K562 (cell line): ENCODE measurements at regions not wholly inside any gene's neighbourhood (a gene's known extent, or its start where the extent isn't known, plus 50 kb on each side); places are given as distances from the start of the nearest gene placed in this dataset.

Experiments
- ATAC-seq: fragments of 200-7000 bp; cut with Tn5 transposase; 3 replicates; pipeline ENCODE4 v1.9.1; 2020; ENCODE audit warnings: moderate library complexity
- BruUV-seq: library from RNA; stranded (reverse); fragments of 400-500 nt; replicated peaks from 2 replicates; lab custom pipeline; 2021; lab: Mats Ljungman, UMichigan
- CTCF ChIA-PET: fragments of 300-600 bp; formaldehyde crosslinking; extraction: SDS; loops from one replicate; lab custom pipeline; 2021; ENCODE audit warnings: low intra/inter-chr PET ratio; lab: Yijun Ruan, JAX
- POLR2A ChIA-PET: fragments of 300-600, 350-650 bp; sonication (Branson Sonifier 250); formaldehyde crosslinking; extraction: SDS; loops from one replicate; lab custom pipeline; 2021; ENCODE audit warnings: antibody characterized with exemption, inconsistent platforms; lab: Yijun Ruan, JAX
- DNase-seq, 4 experiments: peaks; one replicate each; pipeline versions ENCODE4 v3.0.0 to v3.0.0-alpha.2; 2011 to 2018; ENCODE audit warnings: low spot score in 3 of 4, mixed read lengths in 3 of 4; ENCODE audit errors: extremely low read depth in 1 of 4
- FAIRE-seq: peaks from 2 replicates; lab custom pipeline; 2011; peaks lifted over from hg19 to GRCh38; lab: Jason Lieb, UNC
- H2AFZ ChIP-seq: 2 replicates; pipeline ENCODE4 v1.6.0; 2011; ENCODE audit warnings: low read depth, low read length, control low read depth, inconsistent platforms
- H3K27ac ChIP-seq: fragments of 200-600 bp; 3 replicates; pipeline ENCODE4 v1.8.0; 2011; ENCODE audit warnings: low read depth, mild to moderate bottlenecking, control low read depth, inconsistent platforms, low read length, moderate library complexity, mixed read lengths; ENCODE audit errors: extremely low read depth
- H3K27me3 ChIP-seq, 2 experiments: fragments of 300-600 bp in 1 of 2; 2 replicates in 1 of 2; 3 replicates in 1 of 2; pipeline versions ENCODE4 v1.6.0 to v1.8.0; 2011; ENCODE audit warnings: inconsistent platforms in 2 of 2, low read length in 2 of 2, mild to moderate bottlenecking in 1 of 2, mixed read lengths in 1 of 2, moderate library complexity in 1 of 2; ENCODE audit not compliant: control insufficient read depth in 2 of 2, insufficient read depth in 2 of 2
- H3K36me3 ChIP-seq: fragments of 300-600 bp; 3 replicates; pipeline ENCODE4 v1.8.0; 2011; ENCODE audit warnings: mild to moderate bottlenecking, low read length, inconsistent platforms; ENCODE audit not compliant: control insufficient read depth, insufficient read depth
- H3K4me1 ChIP-seq, 2 experiments: fragments of 200-600 bp in 1 of 2; replicated peaks in 1 of 2; 2 replicates in 1 of 2; 3 replicates in 1 of 2; pipeline versions ENCODE4 v1.5.1 to v1.8.0; 2011; ENCODE audit warnings: inconsistent platforms in 2 of 2, low read length in 2 of 2, mild to moderate bottlenecking in 1 of 2, mixed read lengths in 1 of 2, moderate library complexity in 1 of 2; ENCODE audit not compliant: control insufficient read depth in 2 of 2, insufficient read depth in 2 of 2
- H3K4me2 ChIP-seq: 2 replicates; pipeline ENCODE4 v1.6.1; 2011; ENCODE audit warnings: low read length, control low read depth, inconsistent platforms, mixed read lengths; ENCODE audit not compliant: insufficient read depth
- H3K4me3 ChIP-seq: fragments of 200-600 bp; sonication (generic), shearing (Covaris generic); 2 replicates; pipeline ENCODE4 v1.5.1; 2016; ENCODE audit warnings: control low read depth, inconsistent platforms
- H3K79me2 ChIP-seq: fragments of 200-600 bp; 3 replicates; pipeline ENCODE4 v1.8.0; 2011; ENCODE audit warnings: low read length, inconsistent platforms; ENCODE audit not compliant: control insufficient read depth, insufficient read depth
- H3K9ac ChIP-seq, 2 experiments: 2 replicates each; pipeline versions ENCODE4 v1.6.0 to v1.6.1; 2011; ENCODE audit warnings: low read depth in 2 of 2, low read length in 2 of 2, control low read depth in 1 of 2, inconsistent platforms in 1 of 2, mild to moderate bottlenecking in 1 of 2, mixed read lengths in 1 of 2; ENCODE audit not compliant: insufficient read depth in 1 of 2
- H3K9me1 ChIP-seq: one replicate; pipeline ENCODE4 v1.6.0; 2011; ENCODE audit warnings: inconsistent platforms, mild to moderate bottlenecking, low read length, moderate library complexity; ENCODE audit not compliant: control insufficient read depth, insufficient read depth
- H3K9me3 ChIP-seq: replicated peaks from 2 replicates; pipeline ENCODE4 v1.5.1; 2011; ENCODE audit warnings: low read depth, low read length, inconsistent platforms; ENCODE audit not compliant: control insufficient read depth, insufficient read depth
- H4K20me1 ChIP-seq: replicated peaks from 2 replicates; pipeline ENCODE4 v1.6.1; 2011; ENCODE audit warnings: low read length, inconsistent platforms, mixed read lengths; ENCODE audit not compliant: control insufficient read depth, insufficient read depth
- CREB1 ChIP-seq, 2 experiments: sonication (generic) in 1 of 2; formaldehyde crosslinking in 1 of 2; IDR thresholded peaks; 2 replicates each; pipeline versions ENCODE4 v1.6.1 to v1.8.0; 2012 to 2022; ENCODE audit warnings: inconsistent platforms in 1 of 2, mild to moderate bottlenecking in 1 of 2, missing genetic modification reagents in 1 of 2, moderate library complexity in 1 of 2
- FOS ChIP-seq: IDR thresholded peaks from 3 replicates; pipeline ENCODE4 v1.6.1; 2011; ENCODE audit not compliant: insufficient read length; ENCODE audit errors: extremely low read depth
- PHF8 ChIP-seq: fragments of 200-600 bp; sonication (generic); IDR thresholded peaks from 2 replicates; pipeline ENCODE4 v1.6.1; 2012; ENCODE audit warnings: mixed run types, mild to moderate bottlenecking, inconsistent platforms, low read length, moderate library complexity, borderline replicate concordance
- SMAD1 ChIP-seq: fragments of 150-350 bp; IDR thresholded peaks from 2 replicates; pipeline ENCODE4 v1.6.1; 2014; ENCODE audit warnings: low read length, low read depth; ENCODE audit not compliant: partially characterized antibody
- VEZF1 ChIP-seq: fragments of 200-800 bp; sonication (Bioruptor generic); IDR thresholded peaks from 2 replicates; pipeline ENCODE4 v1.6.1; 2017; ENCODE audit warnings: missing genetic modification characterization, missing compliant biosample characterization
- ZNF253 ChIP-seq: fragments of 250-450 bp; sonication (Bioruptor Pico); conservative IDR thresholded peaks from 2 replicates; pipeline ENCODE4 v1.6.1; 2021; ENCODE audit warnings: mild to moderate bottlenecking
- WGBS: fragments of 100-300 bp; shearing (Covaris generic); methylation state at CpG from one replicate; pipeline ENCODE4 v1.1.6; 2016; ENCODE audit warnings: low coverage, mixed read lengths; ENCODE audit not compliant: insufficient coverage; ENCODE audit errors: missing lambda C conversion rate; 5-methylcytosine and 5-hydroxymethylcytosine counted together
- in situ Hi-C: fragments of 300-500 bp; cut with MboI; formaldehyde crosslinking; loops from 4 replicates; pipeline ENCODE4 v1.15.0; 2018; ENCODE audit warnings: inconsistent platforms, mixed read lengths
- intact Hi-C: fragments of 100-400 bp; cut with micrococcal nuclease; formaldehyde crosslinking; loops from 2 replicates; pipeline ENCODE4 v1.14.2; 2022

- 2% methylated on average over 5 of the region's 5 CpGs for WGBS
- TF ChIP-seq SMAD1 (no peak), VEZF1 (CRISPR knock-in tag) (no peak), PHF8 (no peak), FOS (no peak), CREB1 (IDR thresholded peaks at IDR 0.05) (no peak), CREB1 (CRISPR knock-in tag; IDR thresholded peaks at IDR 0.05) (no peak), ZNF253 (no peak)
- Histone ChIP-seq H3K79me2 (no peaks in the 10 kb centered on the region), H3K27me3 (no peaks in the 10 kb centered on the region), H3K9ac (no peak overlapping the region), H3K4me1 (no peaks in the 10 kb centered on the region), H4K20me1 (no peaks in the 10 kb centered on the region), H3K9me1 (no peaks in the 10 kb centered on the region), H3K9me3 (no peaks in the 10 kb centered on the region), H3K4me3 (no peak overlapping the region), H3K27ac (no peak overlapping the region), H2AFZ (no peak overlapping the region), H3K4me2 (no peak overlapping the region), H3K36me3 (no peaks in the 10 kb centered on the region)
- CTCF ChIA-PET: no interaction called here
- DNase-seq (no peak), FAIRE-seq (no peak), ATAC-seq (no peak)
- in situ Hi-C loops: no loop called here
- intact Hi-C loops: no loop called here
- POLR2A ChIA-PET: interaction anchor here (0.6 kb wide), 1 partner anchor 89 kb away, joined by 3 read pairs; no protein-coding TSS in a partner anchor
- no TSS peak for BruUV-seq
Measured at GRCh38 chrX:26470941-26471340, 255.0 kb downstream of the MAGEB5 start.
